GM19372 (cell line): ENCODE measurements at regions not wholly inside any gene's neighbourhood (a gene's known extent, or its start where the extent isn't known, plus 50 kb on each side); places are given as distances from the start of the nearest gene placed in this dataset.

ENCODE experiments used
- ATAC-seq: cut with Tn5 transposase; IDR thresholded peaks from one replicate; pipeline ENCODE4 v1.9.1; 2021; ENCODE audit warnings: mild to moderate bottlenecking, low read depth, moderate library complexity; ENCODE audit not compliant: unreplicated experiment

DNA sequence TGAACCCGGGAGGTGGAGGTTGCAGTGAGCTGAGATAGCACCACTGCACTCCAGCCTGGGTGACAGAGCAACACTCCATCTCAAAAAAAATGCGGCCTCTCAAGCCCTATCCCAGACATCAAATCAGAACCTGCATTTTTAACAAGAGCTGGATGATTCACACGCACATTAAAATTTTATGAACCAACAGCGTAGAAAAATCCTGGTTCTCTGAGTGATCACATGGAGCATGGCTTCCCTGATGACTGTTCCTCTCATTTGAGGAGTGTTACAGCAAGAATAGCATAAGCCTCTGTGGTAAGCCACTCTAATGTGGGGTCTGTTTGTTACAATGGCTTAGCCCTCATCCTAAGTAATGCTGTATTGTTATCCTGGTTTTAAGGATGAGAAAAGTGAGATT lies 163.6 kb downstream of the BRMS1L start:
- no peak for ATAC-seq

DNA sequence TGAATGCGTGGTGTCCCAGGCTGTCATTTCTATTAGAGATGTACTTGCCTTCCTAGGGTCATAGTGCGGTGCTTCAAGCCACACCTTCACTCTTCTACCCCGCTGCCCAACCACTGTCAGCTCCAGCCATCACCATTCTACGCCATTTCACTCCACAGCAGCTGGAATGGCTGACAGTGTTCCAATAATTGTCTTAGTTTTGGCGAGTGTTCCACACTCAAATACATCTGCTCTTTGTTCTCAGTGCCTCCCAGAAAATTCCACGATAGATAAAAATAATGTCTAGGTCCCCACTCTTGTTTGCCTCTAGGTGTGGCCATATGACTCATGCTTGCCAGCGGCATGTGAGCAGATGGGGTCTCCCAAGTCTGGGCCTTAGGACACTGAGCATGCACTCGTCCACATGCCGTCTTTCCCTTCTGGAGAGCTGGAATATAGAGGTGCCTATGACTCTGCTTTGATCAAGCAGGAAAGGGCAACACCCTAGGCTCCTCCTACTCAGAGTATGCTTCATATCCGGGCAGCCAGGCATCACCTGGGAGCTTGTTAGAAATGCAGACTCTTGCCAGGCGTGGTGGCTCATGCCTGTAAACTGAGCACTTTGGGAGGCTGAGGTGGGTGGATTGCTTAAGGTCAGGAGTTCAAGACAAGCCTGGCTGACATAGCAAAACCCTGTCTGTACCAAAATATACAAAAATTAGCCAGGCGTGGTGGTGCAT lies 163.0 kb downstream of the BRMS1L start:
- no peak for ATAC-seq

DNA sequence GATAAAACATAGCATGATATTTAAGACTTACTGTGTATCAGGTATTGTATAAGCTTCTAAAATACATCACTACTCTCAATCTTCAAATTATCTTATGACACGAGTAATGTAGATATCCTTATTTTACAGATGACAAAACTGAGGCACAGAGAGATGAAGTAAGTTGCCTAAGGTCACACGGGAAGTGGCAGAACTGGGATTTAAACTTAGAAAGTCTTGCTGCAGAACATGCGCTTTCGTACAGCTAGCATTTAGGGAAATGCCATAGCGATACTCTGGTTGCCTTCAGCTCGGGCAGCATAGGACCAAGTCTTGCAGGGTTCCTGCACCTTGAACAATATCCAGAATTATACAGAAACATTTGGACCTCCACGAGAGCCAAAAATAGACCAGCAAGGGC lies 162.4 kb downstream of the BRMS1L start:
- no peak for ATAC-seq

DNA sequence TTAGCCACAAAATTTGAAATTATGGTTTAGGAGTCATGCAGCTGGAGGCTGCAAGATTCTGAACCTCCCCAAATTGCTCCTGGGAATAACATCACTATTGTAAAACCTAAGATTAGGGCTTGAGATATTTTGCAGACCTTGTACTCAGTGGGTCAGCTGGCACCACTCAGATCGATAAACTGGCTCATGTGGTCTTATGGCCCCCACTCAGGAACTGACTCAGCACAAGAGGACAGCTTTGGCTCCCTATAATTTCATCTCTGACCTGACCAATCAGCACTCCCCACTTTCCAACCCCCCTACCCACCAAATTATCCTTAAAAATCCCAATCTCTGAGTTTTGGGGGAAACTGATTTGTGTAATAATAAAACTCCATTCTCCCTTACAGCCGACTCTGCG lies 161.6 kb downstream of the BRMS1L start:
- no peak for ATAC-seq

DNA sequence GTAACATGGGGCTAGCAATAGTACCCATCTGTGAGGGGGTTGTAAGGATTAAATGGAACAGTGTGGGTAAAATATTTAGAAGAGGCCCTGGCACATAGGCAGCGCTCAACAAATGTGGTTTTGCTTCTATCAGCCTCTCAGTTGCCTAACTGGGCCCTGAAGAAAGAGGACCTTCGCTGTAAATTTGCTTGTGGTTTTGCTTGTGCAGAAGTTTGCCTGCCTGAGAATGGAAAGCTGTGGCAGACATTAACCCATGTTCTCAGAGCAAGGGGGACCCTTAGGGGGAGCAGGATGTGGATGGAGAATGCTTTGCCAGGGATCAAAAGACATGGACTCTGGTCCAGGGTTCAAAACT lies 160.1 kb downstream of the BRMS1L start:
- no peak for ATAC-seq

DNA sequence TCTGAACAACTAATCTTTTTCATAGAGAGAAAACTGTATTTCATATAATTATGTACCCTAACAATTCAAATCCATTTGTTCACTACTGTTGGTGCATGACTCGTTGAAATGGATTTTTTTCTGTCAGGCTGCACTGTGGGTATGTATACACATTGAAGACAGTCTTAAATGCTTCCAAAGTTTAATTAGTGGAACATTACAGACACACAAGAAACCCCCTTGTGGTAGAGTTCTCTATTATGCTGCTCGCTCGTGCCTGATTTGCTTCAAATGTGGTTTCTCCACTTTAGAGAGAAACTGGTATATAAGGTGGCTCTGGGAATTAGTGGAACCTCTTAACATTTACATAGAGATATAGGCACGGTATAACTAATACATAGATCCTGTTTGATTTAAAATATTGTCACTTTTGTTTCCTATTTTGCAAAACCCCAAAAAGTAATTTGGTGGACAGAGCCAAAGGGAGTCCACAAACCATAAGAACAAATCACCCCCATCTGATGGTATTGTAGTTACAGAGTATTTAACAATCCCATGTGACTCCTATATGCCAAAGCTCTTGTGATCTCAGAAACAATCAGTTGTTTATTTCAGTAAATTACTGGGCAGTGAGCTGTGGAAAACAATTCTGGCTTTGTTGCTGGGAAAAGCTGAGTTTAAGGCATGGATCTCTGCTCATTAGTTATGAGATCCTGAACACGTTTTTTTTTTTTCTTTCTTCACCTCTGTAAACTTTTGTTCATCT lies 159.5 kb downstream of the BRMS1L start:
- peak; percentile 44 for ATAC-seq

DNA sequence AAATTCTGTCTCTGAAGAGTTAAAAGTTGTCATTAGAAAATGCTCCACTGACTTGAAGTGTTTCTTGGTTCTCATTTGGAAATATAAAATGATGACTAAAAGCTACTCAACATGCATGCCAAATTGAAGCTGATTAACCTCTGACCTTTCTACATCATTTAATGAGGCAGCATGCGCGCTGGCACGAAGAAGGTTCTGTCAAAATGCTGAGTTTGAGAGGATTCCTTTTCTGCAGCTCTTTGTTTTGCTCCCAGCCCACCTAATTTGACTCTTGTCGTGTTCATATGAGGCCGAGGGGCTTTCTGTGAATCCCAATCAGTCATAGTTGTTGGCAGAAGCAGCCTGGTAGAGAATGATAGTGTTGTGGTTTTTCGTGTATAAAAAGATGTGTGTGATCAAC lies 153.4 kb downstream of the BRMS1L start:
- ATAC-seq = no peak

DNA sequence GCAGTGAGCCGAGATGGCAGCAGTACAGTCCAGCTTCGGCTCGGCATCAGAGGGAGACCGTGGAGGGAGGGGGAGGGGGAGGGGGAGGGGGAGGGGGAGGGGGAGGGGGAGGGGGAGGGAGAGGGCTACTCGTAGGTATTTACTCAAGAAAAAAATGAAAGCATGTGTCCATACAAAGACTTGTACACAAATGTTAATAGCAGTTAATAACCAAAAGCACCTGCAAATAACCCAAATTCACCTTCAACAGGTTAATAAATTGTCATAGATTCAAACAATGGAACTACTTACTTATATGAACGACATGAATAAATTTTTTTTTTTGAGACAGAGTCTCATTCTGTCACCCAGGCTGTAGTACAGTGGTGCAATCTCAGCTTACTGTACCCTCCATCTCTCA lies 152.4 kb downstream of the BRMS1L start:
- ATAC-seq = no peak

DNA sequence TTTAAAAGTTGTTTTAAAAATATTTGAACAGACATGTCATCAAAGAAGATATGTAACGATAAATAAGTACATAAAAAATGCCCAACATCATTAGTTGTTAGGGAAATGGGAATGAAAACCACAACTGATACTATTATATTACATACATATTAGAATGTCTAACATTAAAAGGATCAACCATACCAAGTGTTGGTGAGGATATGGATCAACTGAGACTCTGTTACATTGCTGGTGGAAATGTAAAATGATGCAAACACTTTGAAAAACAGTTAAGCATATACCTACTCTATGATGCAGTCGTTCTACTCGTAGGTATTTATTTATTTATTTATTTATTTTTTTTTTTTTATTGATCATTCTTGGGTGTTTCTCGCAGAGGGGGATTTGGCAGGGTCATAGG lies 149.7 kb downstream of the BRMS1L start:
- no peak for ATAC-seq

DNA sequence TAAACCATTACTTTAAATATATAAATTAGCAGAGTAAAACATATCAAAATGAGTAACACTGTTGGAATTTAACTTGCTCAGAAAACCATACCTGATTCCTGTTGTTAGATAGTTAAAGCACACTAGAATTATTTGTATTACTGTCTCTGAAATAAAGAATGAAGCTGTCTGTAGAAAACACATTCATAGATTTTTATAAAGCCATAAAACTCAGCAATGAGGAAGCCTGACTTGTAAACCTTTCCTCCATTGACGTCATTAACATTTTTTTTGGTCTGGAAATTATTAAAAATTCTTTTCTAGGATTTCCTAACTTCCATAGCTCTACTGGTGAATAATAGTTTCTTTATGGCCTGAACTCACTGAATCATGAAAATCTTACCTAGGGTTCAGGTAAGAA lies 147.6 kb downstream of the BRMS1L start:
- no peak for ATAC-seq

DNA sequence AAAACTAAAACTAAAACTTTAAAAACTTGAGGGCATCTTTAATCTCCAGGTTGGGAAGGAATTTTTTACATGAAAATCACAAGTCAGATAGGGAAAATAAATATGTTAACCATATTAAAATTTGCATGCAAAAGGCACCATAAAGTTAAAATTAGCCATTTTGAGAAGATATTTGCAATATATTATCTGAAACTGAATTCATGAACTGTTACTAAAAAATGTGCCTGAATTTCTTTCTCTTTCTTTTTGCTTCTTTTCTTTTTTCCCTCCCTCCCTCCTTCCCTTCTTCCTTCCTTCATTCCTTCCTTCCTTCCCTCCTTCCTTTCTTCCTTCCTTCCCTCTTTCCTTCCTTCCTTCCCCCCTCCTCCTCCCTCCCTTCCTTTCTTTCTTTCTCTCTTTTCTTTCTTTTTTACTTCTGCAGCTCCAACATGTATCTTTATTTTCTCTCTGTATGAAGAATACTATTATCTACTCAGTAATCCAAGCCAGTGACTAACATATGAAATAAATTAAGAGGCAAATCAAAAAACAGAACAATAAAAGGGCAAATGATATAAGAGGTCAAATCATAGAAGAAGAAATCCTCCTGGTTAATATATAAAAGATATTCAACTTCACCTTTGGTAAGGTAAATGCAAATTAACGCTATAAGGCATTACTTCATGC lies 146.0 kb downstream of the BRMS1L start:
- no peak for ATAC-seq

DNA sequence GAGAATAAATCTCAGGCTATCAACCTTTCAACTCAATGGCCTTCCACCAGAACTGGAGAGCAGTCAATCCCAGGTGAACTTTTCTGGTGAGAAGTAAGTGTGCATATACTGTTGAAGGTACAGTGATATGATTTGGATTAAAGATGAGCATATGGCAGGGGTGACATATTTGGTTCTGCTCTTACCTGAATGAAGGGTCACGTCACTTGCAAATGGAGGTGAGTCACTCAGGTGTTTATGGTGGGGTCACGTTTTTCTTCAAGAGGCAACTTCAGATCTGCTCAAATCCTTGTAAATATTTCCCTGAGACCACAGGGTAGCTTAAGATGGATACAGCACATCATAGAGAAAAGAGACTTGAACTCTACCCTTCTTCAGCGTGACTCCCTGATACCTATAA lies 143.2 kb downstream of the BRMS1L start:
- no peak for ATAC-seq

DNA sequence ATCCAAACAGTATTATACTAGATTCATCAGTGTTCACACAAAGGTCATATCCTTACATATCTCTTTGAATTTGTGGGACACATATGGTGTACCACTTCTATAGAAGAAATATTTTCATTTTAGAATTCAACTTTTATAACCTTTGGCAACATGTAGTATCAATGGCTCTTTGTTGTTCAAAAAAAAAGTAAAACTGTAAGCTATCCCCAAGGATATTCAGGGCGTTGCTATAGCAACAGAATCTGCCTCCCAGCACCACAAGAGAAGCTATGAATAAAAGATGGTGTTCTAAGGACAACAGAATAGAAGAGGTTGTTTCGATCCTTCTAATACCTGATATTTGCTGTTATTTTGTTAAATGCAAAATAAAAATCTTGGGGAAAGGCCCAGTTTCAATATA lies 139.3 kb downstream of the BRMS1L start:
- no peak for ATAC-seq

DNA sequence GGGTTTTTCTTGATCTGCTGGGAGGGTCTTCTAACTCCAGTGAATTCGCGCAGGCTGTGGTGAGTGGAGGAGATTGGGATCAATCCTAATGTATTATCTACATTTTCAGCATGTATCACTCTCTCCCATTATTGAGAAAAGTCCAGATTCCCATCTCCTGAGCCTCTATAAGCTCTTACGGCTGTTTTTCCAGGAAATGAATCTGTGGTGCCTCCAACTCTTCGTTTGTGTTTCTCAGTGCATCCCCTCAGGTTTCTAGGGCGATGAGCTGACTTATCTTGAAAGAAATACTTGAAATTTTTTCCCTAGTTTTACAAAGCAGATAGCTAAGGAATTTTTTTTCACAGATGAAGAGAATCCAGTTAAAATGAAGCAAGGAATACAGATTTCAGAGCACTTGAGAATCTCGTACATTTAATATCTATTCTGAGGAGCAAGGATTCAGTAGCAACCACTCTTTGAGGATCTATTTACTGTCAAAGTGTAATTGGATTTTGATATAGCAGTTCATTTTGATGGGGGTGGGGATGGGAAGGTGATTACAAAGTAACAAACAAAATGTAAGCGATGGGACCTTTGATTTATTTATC lies 138.7 kb downstream of the BRMS1L start:
- ATAC-seq = no peak

DNA sequence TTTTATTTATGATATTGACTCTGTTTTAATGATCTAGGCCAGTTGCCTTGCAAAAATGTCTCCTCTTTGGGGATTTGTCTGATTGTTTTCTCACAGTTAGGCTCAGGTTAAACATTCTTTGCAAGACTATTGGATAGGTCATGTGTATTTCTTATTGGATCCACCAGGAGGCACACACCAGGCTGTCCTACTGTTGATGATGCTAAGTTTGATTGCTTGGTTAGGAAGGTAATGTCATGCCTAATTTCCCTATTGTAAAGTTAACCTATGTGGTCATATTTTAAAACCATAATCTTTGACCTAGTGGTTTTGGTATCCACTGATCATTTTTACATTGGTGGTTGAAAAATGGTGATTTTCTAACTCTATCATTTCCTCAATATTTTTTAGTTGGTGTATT lies 137.1 kb downstream of the BRMS1L start:
- peak; percentile 53 for ATAC-seq

DNA sequence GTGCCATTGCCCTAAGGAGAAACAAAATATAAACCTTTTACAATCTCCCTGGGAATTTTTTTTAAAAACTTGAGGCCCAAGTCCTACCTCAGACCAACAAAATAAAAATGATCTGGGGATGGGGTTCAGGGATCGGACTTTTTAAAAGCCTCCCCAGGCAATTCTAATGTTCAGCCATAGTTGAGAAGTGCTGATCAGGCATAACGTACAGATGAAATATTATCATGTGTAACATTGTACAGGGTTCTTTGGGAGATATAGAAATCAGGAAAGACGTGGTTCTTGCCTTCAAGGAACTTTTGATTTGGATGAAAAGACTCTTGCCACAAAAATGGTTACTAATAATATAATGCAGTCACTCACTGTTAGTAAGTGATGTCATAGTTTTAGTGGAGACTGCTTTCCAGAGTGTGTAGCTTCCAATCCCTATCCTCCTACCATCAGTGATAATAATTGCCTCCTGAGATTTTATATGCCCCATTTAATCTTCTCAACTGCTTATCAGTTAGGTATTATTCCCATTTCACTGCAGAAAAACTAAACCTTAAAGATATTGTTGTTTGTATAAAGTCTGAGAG lies 135.6 kb downstream of the BRMS1L start:
- ATAC-seq = no peak

DNA sequence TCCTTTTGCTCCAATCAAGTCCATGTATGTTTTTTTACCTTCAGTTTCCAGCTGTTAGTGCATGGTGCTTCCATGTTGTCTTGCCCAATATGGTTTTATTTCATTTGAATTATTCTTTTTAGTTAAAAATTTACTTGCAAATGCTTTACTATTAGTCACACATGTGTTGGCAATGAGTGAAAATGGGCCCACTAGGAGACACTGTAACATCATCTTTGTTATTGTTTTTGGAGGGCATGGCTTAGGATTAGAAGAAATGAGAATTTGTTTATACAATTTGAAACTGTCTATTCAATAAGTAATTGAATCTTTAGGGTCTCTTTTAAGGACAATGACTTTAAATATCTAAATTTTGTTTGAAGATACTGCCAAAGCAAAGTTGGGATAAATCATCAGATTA lies 133.7 kb downstream of the BRMS1L start:
- no peak for ATAC-seq

DNA sequence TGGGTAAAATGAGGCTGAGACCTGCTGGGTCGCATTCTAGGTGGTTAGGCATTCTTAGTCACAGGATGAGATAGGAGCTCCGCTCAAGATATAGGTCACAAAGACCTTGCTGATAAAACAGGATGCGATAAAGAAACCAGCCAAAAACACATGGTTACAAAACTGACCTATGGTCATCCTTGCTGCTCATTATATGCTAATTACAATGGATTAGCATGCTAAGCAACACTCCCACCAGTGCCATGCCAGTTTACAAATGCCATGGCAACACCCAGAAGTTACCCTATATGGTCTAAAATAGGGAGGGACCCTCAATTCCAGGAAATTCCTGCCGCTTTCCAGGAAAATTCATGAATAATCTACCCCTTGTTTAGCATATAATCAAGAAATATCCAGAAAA lies 132.4 kb downstream of the BRMS1L start:
- ATAC-seq = no peak

DNA sequence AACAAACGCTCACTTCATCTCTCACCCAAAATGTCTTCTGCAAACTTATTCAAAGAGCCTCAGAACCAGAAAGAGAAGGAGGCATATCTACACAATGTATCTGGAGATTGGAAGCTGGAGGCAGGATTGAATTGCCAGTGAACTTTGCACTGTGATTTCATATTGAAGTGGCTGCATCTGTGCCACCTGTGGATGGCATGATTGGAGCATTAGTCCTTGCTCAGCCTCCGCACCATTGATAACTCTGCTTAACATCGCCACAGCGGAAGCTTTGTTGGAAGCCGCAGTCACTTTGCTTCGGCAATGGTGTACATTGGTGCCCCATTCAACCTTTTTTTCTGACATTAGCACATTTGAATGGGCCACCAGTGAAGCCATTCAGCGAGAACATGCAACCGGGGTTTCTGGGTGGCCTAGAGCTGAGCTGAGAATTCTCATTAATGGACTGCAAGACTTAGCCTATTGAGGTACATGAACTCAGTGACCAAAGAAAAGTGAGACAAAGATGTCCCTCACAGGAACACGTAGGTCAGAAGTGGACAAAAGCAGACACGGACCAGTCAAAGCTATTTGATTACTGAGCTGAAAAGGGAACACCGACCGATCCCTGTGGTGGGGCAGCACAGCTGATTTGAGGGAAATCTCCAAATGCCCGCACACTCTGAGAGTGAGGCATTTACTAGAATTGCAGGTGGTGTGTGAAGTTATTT lies 130.4 kb downstream of the BRMS1L start:
- ATAC-seq = no peak

DNA sequence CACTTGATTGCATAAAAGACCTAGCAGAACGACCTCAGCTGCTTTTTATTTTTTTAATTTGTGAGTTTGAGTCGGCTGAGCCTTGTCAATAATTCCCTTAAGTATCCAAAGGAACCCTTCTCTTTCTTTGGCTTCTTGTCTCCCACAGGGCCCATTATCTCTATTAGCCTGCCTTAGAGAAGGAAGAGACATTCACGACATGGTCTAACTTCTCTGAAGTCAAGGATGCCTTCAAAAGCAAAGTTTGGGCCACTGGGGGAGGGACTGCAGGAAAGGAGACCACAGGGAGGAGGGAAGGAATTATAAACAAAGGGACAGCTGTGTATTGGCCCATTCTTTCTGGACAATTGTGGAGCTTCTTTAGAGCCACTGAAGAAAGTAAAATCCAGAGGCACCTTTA lies 126.4 kb downstream of the BRMS1L start:
- no peak for ATAC-seq
